CD4-positive, alpha-beta T cell treated with Interleukin-1 beta for 1 hour (primary cell): ENCODE measurements at regions not wholly inside any gene's neighbourhood (a gene's known extent, or its start where the extent isn't known, plus 50 kb on each side); places are given as distances from the start of the nearest gene placed in this dataset.
"Not testable (repeated sequence)": the region's sequence is repeated elsewhere in the genome, so short reads cannot be mapped to it uniquely, and the experiment has no call there.

ENCODE experiments used
- DNase-seq, 2 donors: peaks; one replicate each; pipeline ENCODE4 v3.0.0-alpha.2; 2020 to 2022

- no peak for DNase-seq
These were observed 194.2 kb upstream of the HDAC4 start for GRCh38 chr2:239594772-239595608.

- DNase-seq, result no peak
These were observed 193.4 kb upstream of the HDAC4 start for GRCh38 chr2:239594019-239594771.

- no peak for DNase-seq
These were observed 192.6 kb upstream of the HDAC4 start for GRCh38 chr2:239593455-239593854.

GRCh38 chr2:239592629-239593290 is 191.9 kb upstream of the HDAC4 start:
- not testable (repeated sequence) for DNase-seq

GRCh38 chr2:239590995-239591915 is 190.4 kb upstream of the HDAC4 start:
- no peak for DNase-seq

- no peak for DNase-seq
These were observed 189.5 kb upstream of the HDAC4 start for GRCh38 chr2:239590276-239590675.

- no peak for DNase-seq
These were observed 189.0 kb upstream of the HDAC4 start for GRCh38 chr2:239589833-239590232.

GRCh38 chr2:239589270-239589825 is 188.5 kb upstream of the HDAC4 start:
- no peak for DNase-seq

GRCh38 chr2:239588451-239589269 is 187.8 kb upstream of the HDAC4 start:
- DNase-seq, result no peak

GRCh38 chr2:239587841-239588240 is 187.0 kb upstream of the HDAC4 start:
- no peak for DNase-seq

- DNase-seq, result no peak
These were observed 186.5 kb upstream of the HDAC4 start for GRCh38 chr2:239587311-239587731.

GRCh38 chr2:239586651-239587310 is 186.0 kb upstream of the HDAC4 start:
- DNase-seq, result no peak

GRCh38 chr2:239585422-239585821 is 184.6 kb upstream of the HDAC4 start:
- no peak for DNase-seq

GRCh38 chr2:239584986-239585385 is 184.2 kb upstream of the HDAC4 start:
- DNase-seq, result no peak

- DNase-seq, result no peak
These were observed 183.3 kb upstream of the HDAC4 start for GRCh38 chr2:239583879-239584859.

- DNase-seq, result no peak
These were observed 182.5 kb upstream of the HDAC4 start for GRCh38 chr2:239583171-239583878.

- no peak for DNase-seq
These were observed 181.7 kb upstream of the HDAC4 start for GRCh38 chr2:239582476-239582875.

GRCh38 chr2:239581352-239581901 is 180.6 kb upstream of the HDAC4 start:
- no peak for DNase-seq

GRCh38 chr2:239580199-239580527 is 179.3 kb upstream of the HDAC4 start:
- no peak for DNase-seq
